ENCODE measurements at regions not wholly inside any gene's neighbourhood (a gene's known extent, or its start where the extent isn't known, plus 50 kb on each side); places are given as distances from the start of the nearest gene placed in this dataset.

DNA sequence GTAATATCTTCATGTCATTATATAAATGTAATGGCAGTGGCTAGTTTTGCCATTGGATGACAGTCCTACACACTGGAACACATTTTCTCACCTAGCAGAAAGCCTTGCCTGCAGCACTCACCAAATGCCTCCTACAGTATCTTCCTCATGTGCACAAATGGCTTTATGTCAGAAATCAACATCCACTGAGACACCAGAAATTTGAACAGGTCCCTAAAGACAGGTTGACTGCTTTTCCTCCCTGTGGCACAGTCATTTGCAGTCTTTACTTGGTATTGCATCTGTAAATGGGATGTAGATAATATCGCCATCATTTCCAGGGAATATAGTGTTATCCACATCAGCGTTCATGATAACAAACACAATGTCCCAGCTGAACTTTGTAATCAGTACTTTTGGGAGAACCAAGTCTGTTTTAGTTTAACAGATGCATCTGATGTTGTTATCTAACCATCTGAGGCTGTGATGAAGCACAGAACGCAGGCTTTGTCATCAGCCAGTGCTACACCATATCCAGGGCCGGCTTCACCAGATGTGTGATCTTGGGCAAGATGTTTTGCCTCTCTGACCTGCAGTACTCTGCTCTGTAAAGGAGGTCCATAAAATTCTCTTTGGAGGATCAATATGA, 83.9 kb upstream of the TAS2R1 start:
- H3K27ac ChIP-seq: no peak overlapping the region
- TF ChIP-seq ZFX (IDR thresholded peaks at IDR 0.05): no peak
- TF ChIP-seq, protein P1, sequence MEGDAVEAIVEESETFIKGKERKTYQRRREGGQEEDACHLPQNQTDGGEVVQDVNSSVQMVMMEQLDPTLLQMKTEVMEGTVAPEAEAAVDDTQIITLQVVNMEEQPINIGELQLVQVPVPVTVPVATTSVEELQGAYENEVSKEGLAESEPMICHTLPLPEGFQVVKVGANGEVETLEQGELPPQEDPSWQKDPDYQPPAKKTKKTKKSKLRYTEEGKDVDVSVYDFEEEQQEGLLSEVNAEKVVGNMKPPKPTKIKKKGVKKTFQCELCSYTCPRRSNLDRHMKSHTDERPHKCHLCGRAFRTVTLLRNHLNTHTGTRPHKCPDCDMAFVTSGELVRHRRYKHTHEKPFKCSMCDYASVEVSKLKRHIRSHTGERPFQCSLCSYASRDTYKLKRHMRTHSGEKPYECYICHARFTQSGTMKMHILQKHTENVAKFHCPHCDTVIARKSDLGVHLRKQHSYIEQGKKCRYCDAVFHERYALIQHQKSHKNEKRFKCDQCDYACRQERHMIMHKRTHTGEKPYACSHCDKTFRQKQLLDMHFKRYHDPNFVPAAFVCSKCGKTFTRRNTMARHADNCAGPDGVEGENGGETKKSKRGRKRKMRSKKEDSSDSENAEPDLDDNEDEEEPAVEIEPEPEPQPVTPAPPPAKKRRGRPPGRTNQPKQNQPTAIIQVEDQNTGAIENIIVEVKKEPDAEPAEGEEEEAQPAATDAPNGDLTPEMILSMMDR (conservative IDR thresholded peaks at IDR 0.05): no peak

DNA sequence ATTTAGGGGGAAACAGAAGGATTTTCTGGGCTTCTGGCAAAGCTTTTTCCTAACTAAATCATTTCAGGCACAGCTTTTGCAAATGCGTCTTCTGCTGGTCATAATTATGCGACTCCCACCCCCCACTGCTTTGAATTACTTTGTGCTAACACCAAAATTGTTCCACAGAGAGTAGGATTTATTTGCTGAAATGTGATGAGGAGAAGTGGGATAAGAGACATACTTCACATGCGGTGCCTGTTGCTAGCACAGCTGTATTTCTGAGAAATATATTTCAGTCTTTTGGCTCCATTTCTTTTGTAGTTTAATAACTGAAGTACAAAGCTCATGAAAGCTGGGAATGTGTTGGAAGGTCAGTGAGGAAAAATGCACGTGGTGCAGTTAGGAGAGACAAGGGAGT, 83.2 kb upstream of the TAS2R1 start:
- H3K27ac ChIP-seq: no peak overlapping the region
- TF ChIP-seq ZFX (IDR thresholded peaks at IDR 0.05): no peak
- TF ChIP-seq, protein P1 (conservative IDR thresholded peaks at IDR 0.05): no peak

DNA sequence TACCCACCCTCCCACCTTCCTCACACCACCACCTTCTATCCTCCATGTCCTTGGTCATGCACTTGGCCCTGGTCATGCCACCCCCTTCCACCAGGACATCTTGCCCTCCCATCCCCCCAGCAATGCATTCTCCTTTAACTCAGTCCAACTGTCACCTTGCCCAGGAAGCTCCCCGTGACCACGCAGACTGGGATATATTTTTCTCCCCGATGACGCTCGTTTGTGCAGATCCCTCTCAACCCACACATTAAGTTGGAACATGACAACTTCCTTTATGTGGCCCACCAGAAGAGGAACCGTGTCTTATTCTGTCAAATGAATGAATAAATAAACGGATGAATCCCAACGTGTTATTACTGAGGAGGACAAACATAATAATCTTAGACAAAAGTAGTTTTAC, 82.8 kb upstream of the TAS2R1 start:
- no peak overlapping the region for H3K27ac ChIP-seq

DNA sequence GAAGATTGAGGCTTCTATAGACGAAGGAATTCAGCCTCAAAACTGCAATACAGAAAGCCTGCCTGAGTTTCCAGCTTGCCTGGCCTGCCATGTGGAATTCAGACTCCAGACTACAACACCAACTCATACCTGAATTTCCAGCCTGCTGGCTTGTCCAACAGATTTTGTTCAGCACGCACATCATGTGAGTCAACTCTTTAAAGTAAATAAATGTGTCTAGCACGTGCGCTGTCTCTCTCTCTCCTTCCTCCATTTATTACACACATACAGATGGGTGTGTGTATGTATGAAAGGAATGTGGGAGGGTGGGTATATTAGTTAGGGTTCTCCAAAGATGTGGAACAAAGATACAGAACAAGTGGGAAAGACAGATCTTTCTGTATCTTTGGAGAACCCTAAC, 82.4 kb upstream of the TAS2R1 start:
- no peak for TF ChIP-seq ZFX (IDR thresholded peaks at IDR 0.05)
- TF ChIP-seq, protein P1 (conservative IDR thresholded peaks at IDR 0.05): no peak

More for the DNA sequence above, 82.8 kb upstream of the TAS2R1 start:
- TF ChIP-seq, protein P1 (conservative IDR thresholded peaks at IDR 0.05): no peak
- no peak for TF ChIP-seq ZFX (IDR thresholded peaks at IDR 0.05)

DNA sequence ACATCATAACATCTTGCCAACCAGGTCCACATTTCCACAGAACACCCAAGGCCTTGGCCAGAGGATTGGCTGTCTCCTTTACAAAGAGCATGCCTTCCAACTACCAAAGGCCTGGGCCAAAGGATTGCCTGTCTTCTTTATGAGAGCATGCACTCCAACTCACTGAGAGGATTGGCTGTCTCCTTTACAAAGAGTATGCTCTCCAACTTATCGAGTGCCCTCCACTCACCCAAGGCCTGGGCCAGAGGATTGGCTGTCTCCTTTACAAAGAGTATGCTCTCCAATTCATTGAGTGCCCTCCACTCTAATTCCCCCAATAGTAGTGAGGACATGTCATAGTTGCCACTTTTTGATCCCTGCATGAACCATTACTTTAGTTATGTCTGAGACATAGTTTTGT, 79.9 kb upstream of the TAS2R1 start:
- TF ChIP-seq, protein P1 (conservative IDR thresholded peaks at IDR 0.05): no peak
- no peak for TF ChIP-seq ZFX (IDR thresholded peaks at IDR 0.05)
- no peak overlapping the region for H3K27ac ChIP-seq

More for the DNA sequence above, 82.4 kb upstream of the TAS2R1 start:
- H3K27ac ChIP-seq: no peak overlapping the region

DNA sequence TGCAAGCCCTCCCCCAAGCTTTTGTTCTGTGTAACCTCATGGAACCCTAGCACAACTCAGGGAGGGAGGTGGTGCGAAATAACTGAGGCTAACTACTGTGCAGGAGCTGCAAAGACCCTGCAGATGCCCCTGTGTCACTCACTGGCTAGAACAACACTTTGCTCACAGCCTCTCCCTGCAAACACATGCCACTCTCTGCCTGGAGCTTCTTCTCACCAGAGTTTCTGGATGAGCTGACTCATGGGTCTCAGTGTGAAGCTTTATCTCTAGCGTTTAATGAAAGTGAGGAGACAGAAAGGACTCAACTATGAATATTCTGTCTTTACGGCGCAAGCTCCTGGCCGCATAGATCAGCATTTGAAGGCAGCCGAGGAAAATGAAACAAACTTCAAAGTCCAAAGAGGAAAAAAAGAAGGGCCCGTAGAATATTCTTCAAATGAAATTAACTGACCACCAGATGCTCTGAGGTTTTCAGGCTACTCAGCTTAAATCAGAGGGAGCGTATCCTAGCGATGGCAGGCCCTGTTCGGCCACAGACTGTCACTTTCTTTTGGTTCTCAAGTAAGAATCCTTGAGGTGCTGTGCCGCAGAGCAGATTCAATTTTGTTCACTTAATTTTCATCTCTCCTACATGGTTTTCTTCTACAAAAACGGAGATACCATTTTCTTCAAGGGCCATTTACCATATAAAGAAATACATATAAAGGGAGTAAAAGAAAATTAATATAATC, 77.7 kb upstream of the TAS2R1 start:
- no peak overlapping the region for H3K27ac ChIP-seq
- TF ChIP-seq ZFX (IDR thresholded peaks at IDR 0.05): no peak
- TF ChIP-seq, protein P1 (conservative IDR thresholded peaks at IDR 0.05): no peak

DNA sequence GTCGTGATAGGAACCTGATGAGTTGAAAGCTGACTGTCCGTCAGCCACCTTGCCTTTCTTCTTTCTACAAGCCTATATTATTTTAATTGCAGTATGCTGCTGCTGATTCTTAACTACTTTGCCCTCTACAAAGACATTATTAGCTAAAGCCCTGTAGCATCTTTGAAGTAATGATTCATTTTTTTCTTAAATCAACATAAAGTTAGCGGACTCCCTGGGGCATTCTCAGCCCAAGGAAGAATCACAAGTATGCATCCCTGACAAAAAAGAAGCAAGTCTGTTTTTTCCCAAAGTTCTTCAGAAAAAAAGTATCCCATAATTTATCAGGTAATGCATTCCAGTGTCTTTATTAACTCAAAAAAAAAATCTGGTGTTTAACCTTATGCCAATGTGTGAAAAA, 69.5 kb upstream of the TAS2R1 start:
- no peak overlapping the region for H3K27ac ChIP-seq

More for the DNA sequence above, 69.5 kb upstream of the TAS2R1 start:
- TF ChIP-seq, protein P1 (conservative IDR thresholded peaks at IDR 0.05): no peak
- TF ChIP-seq ZFX (IDR thresholded peaks at IDR 0.05): no peak
